ENCODE measurements at regions not wholly inside any gene's neighbourhood (a gene's known extent, or its start where the extent isn't known, plus 50 kb on each side); places are given as distances from the start of the nearest gene placed in this dataset.

DNA sequence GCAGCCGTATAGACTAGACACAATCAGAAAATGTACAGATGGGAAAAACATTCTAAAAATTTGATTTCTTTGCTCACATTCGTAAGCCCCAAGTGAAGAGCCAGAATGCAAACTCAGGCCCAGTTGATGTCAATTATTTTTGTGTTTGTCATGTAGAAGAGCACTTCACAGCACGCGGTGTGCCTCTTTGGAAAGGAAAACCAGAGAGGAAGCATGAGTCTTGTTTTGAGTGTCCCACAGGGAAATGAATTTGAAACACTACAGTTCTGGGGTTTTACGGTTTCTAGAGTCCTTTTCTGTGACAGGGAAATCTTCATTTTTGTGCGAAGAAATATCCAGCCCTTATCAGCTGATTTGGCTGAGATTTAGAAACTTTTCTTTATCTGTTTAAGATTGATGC, 554.6 kb upstream of the BOD1L1 start:
- Mint-ChIP-seq H3K27me3 (ENCODE audit: unreplicated experiment) (no peaks in the 10 kb centered on the region), H3K9me3 (ENCODE audit: unreplicated experiment) (peaks cover 2% of the 10 kb centered on the region), H3K27ac (ENCODE audit: unreplicated experiment) (no peak overlapping the region), H3K4me1 (ENCODE audit: low read depth, unreplicated experiment) (peaks cover 7% of the 10 kb centered on the region), H3K4me3 (ENCODE audit: unreplicated experiment) (no peak overlapping the region), H3K36me3 (ENCODE audit: unreplicated experiment) (no peaks in the 10 kb centered on the region)
- TF ChIP-seq CTCF (IDR thresholded peaks at IDR 0.05; ENCODE audit: partially characterized antibody, unreplicated experiment) = no peak
- DNase-seq = no peak

DNA sequence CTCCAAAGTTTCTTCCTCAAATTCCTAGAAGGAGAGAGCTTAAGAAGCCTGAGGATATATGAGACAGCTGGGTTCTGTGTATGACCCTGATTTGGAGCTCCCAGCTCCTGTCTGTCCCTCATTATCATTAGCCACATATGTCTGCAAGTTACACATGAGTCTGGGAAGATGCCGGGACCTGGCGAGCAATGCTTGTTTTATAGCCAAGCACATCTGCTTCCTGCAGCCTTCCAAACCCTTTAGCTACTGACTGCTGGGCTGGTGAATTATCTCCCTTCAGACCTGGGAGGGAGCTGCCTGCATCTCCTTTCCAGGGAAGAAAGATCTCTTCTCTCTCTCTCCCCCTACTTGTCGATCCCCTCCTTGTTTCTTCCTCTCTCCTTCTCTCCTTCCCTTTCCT, 556.7 kb upstream of the BOD1L1 start:
- H3K9me3 Mint-ChIP-seq (ENCODE audit: unreplicated experiment) = peaks cover 3% of the 10 kb centered on the region
- no peak for DNase-seq
- H3K27me3 Mint-ChIP-seq (ENCODE audit: unreplicated experiment) = no peaks in the 10 kb centered on the region
- H3K36me3 Mint-ChIP-seq (ENCODE audit: unreplicated experiment) = no peaks in the 10 kb centered on the region
- H3K4me1 Mint-ChIP-seq (ENCODE audit: low read depth, unreplicated experiment) = peaks cover 7% of the 10 kb centered on the region
- no peak overlapping the region for H3K4me3 Mint-ChIP-seq (ENCODE audit: unreplicated experiment)
- no peak for TF ChIP-seq CTCF (IDR thresholded peaks at IDR 0.05; ENCODE audit: partially characterized antibody, unreplicated experiment)
- no peak overlapping the region for H3K27ac Mint-ChIP-seq (ENCODE audit: unreplicated experiment)

DNA sequence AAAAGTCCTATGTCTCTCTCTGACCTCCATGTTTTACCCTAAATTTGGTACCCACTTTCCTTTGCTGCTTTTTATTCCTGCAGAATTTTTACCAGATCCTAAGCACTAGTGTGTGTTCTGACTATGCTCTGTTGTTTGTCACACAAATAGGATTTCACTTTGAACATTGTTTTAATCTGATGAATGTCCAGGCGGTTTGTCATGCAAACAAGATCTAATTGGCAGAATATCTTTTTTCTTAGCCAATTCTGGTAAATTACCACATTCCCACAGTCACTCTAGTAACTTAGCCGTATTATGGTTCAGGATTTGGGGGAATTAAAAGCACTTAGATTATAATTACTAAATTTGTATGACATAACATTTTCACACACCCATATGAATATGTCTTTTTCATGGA, 557.2 kb upstream of the BOD1L1 start:
- Mint-ChIP-seq H3K4me1 (ENCODE audit: low read depth, unreplicated experiment) (peaks cover 7% of the 10 kb centered on the region), H3K27me3 (ENCODE audit: unreplicated experiment) (no peaks in the 10 kb centered on the region), H3K4me3 (ENCODE audit: unreplicated experiment) (no peak overlapping the region), H3K27ac (ENCODE audit: unreplicated experiment) (no peak overlapping the region), H3K36me3 (ENCODE audit: unreplicated experiment) (no peaks in the 10 kb centered on the region), H3K9me3 (ENCODE audit: unreplicated experiment) (peaks cover 3% of the 10 kb centered on the region)
- DNase-seq = no peak
- no peak for TF ChIP-seq CTCF (IDR thresholded peaks at IDR 0.05; ENCODE audit: partially characterized antibody, unreplicated experiment)

- Mint-ChIP-seq H3K4me3 (ENCODE audit: unreplicated experiment) (no peak overlapping the region), H3K27me3 (ENCODE audit: unreplicated experiment) (no peaks in the 10 kb centered on the region), H3K36me3 (ENCODE audit: unreplicated experiment) (no peaks in the 10 kb centered on the region), H3K4me1 (ENCODE audit: low read depth, unreplicated experiment) (peaks cover 7% of the 10 kb centered on the region), H3K27ac (ENCODE audit: unreplicated experiment) (no peak overlapping the region), H3K9me3 (ENCODE audit: unreplicated experiment) (peaks cover 3% of the 10 kb centered on the region)
- TF ChIP-seq CTCF (IDR thresholded peaks at IDR 0.05; ENCODE audit: partially characterized antibody, unreplicated experiment) = no peak
- no peak for DNase-seq
Observed at GRCh38 chr4:14188214-14188613, 560.7 kb upstream of the BOD1L1 start.

DNA sequence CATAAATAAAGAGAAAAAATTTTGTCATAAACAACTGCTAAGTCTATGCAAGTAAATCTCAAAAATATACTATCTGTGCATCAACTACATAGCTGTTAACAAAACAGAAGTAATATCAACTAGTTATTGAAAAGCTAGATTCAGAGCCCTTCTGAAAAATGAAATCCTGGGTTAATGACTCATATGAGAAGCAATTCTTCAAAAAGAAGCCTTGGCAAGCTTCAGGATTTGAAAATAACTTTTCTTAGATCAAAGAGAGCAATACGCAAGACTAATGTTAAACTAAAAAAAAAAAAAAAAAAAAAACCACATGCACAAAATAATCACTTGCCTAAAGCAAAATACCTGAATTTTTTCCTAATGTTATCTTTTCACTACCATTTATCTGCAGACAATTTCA, 566.1 kb upstream of the BOD1L1 start:
- no peak overlapping the region for H3K27ac Mint-ChIP-seq (ENCODE audit: unreplicated experiment)
- H3K27me3 Mint-ChIP-seq (ENCODE audit: unreplicated experiment) = no peaks in the 10 kb centered on the region
- H3K4me3 Mint-ChIP-seq (ENCODE audit: unreplicated experiment) = no peak overlapping the region
- no peak for TF ChIP-seq CTCF (IDR thresholded peaks at IDR 0.05; ENCODE audit: partially characterized antibody, unreplicated experiment)
- H3K4me1 Mint-ChIP-seq (ENCODE audit: low read depth, unreplicated experiment) = no peaks in the 10 kb centered on the region
- peaks cover 3% of the 10 kb centered on the region for H3K9me3 Mint-ChIP-seq (ENCODE audit: unreplicated experiment)
- H3K36me3 Mint-ChIP-seq (ENCODE audit: unreplicated experiment) = no peaks in the 10 kb centered on the region
- DNase-seq = no peak

Measured in glutamatergic neuron (in vitro differentiated cells).